KOPT-K1 (cell line): ENCODE measurements at regions not wholly inside any gene's neighbourhood (a gene's known extent, or its start where the extent isn't known, plus 50 kb on each side); places are given as distances from the start of the nearest gene placed in this dataset.
"Not testable (repeated sequence)": the region's sequence is repeated elsewhere in the genome, so short reads cannot be mapped to it uniquely, and the experiment has no call there.

Experiments
- H3K27ac ChIP-seq: fragments of 200-600 bp; sonication (generic); 2 replicates; pipeline ENCODE4 v1.5.1; 2016; ENCODE audit warnings: antibody characterized with exemption, mild to moderate bottlenecking, low read depth, low read length; ENCODE audit not compliant: poor library complexity, severe bottlenecking
- H3K36me3 ChIP-seq: fragments of 200-600 bp; sonication (generic); 2 replicates; pipeline ENCODE4 v1.5.1; 2017; ENCODE audit warnings: antibody characterized with exemption, mild to moderate bottlenecking, low read length, moderate library complexity; ENCODE audit not compliant: insufficient read depth
- H3K9me3 ChIP-seq: fragments of 200-600 bp; sonication (generic); 2 replicates; pipeline ENCODE4 v1.5.1; 2017; ENCODE audit warnings: antibody characterized with exemption, low read length, mild to moderate bottlenecking; ENCODE audit not compliant: insufficient read depth, poor library complexity, severe bottlenecking

DNA sequence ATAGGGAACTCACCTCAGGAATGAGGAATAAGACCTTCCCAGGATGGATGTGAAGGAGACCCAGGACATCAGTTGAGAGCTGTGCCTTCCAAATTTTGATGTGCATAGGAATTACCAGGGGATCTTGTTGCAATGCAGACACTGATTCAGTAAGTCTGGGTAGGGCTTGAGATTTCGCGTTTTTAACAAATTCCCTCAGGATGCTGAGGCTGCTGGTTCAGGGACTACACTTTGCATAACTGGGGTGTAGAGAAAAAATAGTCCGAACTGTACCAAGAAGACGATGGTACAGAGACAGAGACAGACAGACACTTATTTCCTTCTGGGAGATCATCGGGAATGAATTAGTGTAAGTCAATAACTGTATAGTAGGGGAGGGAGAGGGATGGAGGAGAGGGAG, 82.3 kb upstream of the FREM1 start:
- Histone ChIP-seq H3K36me3 (no peaks in the 10 kb centered on the region), H3K27ac (peak overlapping the region; percentile 87), H3K9me3 (no peaks in the 10 kb centered on the region)

DNA sequence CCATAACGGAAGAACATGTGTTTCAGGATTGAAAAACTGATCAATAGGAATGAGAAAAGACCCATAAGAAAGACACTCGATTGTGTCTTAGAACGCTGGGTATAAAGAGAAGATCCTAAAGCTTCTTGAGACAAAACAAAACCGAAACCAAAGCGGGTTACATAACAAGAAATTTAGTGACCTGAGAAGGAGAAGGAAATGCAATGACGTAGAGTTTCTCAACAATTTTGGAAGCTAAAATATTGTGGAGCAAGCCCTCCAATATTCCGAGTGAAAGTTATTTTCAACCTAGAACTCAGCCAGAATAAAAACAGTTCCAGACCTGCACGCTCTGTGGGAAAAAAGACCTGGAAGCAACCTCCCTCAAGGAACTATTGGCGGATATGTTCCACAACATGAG, 81.9 kb upstream of the FREM1 start:
- no peaks in the 10 kb centered on the region for H3K36me3 ChIP-seq
- peak overlapping the region; percentile 87 for H3K27ac ChIP-seq

DNA sequence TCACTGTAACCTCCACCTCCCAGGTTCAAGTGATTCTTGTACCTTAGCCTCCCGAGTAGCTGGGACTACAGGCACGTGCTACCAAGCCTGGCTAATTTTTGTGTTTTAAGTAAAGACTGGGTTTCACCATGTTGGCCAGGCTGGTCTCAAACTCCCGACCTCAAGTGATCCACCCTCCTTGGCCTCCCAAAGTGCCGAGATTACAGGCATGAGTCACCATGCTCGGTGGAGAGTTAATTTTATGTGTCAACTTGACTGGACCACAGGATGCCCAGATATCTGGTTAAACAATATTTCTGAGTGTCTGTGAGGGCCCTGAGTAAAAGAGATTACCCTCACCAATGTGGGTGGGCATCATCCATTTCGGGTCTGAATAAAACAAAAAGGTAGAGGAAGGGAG, 80.4 kb upstream of the FREM1 start:
- not testable (repeated sequence) for H3K27ac ChIP-seq, H3K9me3 ChIP-seq, H3K36me3 ChIP-seq

More for the DNA sequence above, 81.9 kb upstream of the FREM1 start:
- H3K9me3 ChIP-seq = no peaks in the 10 kb centered on the region

DNA sequence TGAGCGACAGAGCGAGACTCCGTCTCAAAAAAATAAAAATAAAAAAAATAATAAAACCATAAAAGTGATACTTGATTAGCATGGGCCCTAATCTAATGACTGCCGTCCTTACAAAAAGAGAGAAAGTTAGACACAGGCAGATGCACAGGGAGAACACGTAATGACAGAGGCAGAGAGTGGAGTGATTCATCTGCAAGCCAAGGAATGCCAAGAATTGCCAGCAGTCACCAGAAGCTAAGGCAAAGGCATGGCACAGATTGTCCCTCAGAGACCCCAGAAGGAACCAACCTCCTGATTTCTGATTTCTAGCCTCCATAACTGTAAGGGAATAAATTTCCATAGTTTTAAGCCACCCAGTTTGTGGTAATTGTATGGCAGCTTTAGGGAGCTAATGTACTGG, 79.6 kb upstream of the FREM1 start:
- Histone ChIP-seq H3K27ac (no peak overlapping the region), H3K9me3 (no peaks in the 10 kb centered on the region), H3K36me3 (no peaks in the 10 kb centered on the region)

DNA sequence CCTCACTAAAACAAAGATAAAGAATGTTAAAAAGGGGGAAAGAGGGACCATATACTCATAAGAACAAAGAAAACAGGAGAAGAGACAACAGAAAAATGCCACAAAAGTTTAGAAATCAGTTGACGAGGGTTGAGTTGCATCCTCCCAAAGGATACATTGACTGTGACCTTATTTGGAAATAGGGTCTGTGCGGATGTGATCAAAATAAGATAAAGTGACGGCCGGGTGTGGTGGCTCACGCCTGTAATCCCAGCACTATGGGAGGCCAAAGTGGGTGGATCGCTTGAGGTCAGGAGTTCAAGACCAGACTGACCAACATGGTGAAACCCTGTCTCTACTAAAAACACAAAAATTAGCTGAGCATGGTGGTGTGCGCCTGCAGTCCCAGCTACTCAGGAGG, 79.1 kb upstream of the FREM1 start:
- not testable (repeated sequence) for H3K9me3 ChIP-seq, H3K27ac ChIP-seq, H3K36me3 ChIP-seq

DNA sequence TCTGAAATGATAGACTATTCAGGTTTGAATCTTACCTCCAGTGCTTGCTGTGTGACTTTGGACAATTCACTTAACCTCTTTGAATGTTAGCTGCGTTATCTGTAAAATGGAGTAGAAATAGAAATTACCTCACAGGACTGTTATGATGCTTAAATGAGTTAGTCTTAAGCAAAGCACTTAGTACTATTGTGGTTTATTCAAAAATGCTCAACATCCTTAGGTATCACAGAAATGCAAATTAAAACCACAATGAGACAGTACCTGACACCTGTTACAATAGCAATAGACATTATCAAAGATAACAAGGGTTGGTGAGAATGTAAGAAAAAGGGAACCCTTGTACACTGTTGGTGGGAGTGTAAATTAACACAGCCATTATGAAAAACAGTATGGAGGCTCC, 77.6 kb upstream of the FREM1 start:
- Histone ChIP-seq H3K27ac (no peak overlapping the region), H3K9me3 (no peaks in the 10 kb centered on the region), H3K36me3 (no peaks in the 10 kb centered on the region)

DNA sequence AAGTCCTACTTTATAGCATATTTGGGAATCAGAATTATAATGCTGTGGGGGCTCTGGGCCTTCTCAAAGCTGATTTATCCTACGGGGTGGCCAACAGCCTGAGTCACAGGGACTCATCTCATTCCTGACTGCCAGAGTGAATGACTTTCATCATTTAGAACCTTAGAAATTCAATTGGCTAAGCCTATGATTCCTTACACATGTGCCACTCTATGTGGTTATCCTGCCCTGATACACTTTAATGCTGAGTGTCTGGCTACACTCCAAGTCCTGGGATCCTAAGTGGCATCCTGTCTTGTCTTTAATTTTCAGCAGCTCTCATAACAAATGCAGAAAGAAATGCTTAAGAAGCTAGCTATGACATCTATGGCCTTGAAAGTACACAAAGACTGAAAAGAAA, 75.2 kb upstream of the FREM1 start:
- H3K27ac ChIP-seq = no peak overlapping the region
- H3K9me3 ChIP-seq = no peaks in the 10 kb centered on the region
- no peaks in the 10 kb centered on the region for H3K36me3 ChIP-seq

DNA sequence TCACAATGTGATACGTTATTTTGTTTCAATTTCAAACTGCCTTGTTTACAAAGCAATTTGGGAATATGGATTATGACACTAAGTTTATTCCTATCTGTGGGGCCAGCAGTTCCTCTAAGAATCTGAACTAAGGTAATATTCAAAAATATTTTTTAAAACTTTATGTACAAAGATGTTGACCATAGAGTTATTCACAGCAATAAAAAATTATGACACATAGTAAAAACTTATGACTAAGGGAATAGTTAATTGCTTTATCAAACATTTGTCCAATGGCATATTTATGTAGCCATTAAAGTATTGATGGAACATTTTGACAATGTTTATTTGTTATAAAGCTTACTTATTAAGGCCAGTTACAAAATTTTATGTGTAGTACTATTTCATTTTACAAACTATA, 73.4 kb upstream of the FREM1 start:
- H3K9me3 ChIP-seq = no peaks in the 10 kb centered on the region

DNA sequence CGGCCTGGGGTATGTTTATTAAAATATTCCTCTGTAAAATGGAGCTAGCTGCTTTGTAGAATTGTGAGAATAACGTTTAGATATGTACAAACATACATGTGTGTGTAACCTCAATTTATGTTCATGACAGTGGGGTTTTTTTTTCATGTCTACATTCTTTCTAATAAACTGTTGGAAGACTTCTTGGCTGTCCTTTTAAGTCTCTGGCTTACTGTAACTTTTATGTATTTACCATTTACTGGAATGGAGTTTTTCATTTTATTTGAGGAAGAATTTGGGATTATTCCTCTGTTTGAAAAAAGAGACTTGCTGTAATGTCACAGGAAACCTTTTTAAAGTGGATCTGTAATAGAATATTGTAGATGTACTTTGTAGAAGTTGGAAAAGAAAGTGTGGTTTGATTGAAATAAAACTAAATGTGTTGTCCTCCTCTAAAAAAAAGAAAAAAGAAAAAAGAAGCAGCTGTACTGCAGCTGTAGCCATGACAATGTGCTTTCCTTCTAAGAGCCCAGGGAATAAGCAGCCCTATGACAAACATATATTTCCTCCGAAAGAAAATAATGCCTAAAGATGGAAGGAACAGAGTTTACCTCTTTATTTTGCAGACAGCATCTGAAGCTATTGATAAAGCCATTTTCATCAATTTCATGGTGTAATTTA, 71.2 kb upstream of the FREM1 start:
- no peaks in the 10 kb centered on the region for H3K36me3 ChIP-seq
- no peak overlapping the region for H3K27ac ChIP-seq

More for the DNA sequence above, 73.4 kb upstream of the FREM1 start:
- Histone ChIP-seq H3K36me3 (no peaks in the 10 kb centered on the region), H3K27ac (no peak overlapping the region)

DNA sequence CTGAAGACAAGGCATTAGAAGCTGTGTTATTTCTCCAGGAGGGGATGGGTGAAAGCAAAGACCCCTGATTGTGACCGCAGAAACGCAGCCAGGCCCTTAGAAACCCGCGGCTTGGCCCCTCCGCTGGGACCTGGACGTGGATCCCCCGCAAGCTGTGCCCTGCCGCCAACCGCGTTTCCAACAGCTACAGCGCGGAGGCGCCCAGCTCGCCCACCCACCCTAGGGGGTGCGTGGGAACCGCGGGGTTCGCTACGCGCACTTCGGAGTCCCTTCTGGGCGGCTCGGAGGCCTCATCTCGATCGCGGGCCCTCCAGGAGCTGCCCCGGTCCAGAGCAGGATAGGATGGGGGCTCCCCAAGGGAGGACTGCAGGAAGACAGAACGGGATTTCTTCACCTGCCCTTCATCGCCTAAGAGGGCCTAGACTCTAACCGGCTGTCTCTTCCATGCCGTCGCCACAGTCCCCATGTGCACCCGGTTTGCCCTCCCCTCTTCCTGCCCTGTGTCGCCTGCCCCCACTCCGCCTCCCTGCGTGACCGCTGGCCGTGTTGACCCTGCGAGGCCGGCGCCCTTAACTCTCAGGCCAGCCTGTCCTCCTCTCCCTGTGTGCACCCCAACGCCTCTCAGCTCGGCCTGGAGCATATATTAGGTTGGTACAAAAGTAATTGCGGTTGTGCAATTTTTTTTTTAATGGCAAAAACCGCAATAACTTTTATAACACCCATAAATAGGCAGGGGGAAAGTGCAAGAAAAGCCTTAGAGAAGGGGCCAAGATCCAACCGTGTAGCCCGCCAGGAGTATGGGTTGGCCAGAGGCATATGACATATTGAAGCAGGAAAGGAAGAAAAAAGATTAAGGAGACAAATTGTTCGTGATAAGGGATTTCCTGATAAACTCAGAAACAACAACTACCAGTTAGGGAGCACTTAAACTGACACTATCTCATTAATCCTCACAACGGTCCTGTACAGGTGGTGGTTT, 68.1 kb upstream of the FREM1 start:
- Histone ChIP-seq H3K36me3 (no peaks in the 10 kb centered on the region), H3K9me3 (no peaks in the 10 kb centered on the region), H3K27ac (no peak overlapping the region)

More for the DNA sequence above, 71.2 kb upstream of the FREM1 start:
- H3K9me3 ChIP-seq = no peaks in the 10 kb centered on the region

DNA sequence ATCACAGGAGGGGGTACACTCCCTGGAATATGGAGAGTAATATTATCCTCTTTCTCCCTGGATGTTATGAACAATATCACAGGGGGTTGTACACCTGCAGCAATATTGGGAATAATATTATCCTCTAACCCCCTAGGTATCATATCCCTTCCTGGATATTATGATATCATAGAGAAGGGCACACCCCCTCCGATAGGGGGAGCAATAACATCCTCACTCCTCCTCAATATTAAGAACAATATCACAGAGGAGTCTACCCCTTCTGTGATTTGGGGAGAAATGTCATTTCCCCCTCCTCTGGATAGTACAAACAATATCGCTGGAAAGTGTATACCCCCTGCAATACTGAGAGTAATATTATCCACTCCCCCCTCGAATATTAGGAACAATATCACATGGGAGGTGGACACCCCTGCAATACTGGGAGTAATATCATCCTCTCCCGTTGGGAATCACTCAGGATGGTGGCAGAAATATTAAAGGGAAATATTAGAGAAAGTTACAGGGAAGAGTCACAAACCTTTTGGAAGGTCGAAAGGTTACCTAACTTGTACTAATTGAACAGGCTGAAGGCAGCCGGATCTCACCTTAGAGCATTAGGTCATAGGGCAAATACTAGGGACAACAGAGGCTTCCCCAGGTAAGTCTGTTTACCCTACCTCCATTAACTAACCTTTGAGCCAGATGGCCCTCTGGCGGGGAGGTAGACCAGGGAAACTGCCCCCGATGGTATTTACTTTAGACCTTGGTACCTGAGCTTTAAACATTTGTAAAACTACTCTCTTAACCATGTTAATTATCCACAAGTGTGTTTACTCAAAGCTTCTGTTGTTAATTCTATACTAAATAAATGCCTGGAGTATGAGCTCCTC, 57.5 kb upstream of the FREM1 start:
- Histone ChIP-seq H3K27ac (no peak overlapping the region), H3K9me3 (no peaks in the 10 kb centered on the region)

DNA sequence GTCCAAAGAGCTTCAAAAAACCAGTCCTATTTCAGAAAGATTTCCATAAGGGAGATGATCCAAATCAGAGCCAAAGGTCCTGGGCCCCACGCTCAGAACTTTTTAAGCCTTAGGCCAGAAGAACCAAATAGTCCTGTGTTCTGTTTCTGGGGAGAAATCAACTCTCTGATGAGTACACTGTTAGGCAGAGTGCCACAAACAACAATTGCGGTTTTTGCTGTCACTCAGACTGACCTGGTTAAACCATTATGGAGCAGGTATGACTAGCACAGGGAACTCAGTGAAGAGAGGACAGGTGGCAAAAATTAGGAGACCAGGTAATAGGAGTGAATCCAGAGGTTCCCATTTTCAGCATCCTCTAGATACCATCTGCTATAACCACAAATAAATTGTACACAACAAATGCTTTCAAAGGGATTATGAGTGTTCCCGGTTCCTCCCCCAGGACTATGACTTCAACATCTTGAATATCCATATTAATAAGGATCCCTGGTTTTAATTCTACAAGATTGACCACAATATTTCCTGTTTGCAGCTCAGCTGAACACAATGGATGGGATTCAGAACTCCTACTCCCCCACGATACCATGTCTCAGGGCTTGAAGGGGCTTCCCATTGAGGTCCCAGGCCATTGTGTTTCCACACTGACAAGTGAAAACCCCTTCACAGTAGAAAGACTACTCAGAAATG, 52.1 kb upstream of the FREM1 start:
- Histone ChIP-seq H3K36me3 (no peaks in the 10 kb centered on the region), H3K9me3 (no peaks in the 10 kb centered on the region), H3K27ac (peak overlapping the region; percentile 48)

More for the DNA sequence above, 57.5 kb upstream of the FREM1 start:
- no peaks in the 10 kb centered on the region for H3K36me3 ChIP-seq

DNA sequence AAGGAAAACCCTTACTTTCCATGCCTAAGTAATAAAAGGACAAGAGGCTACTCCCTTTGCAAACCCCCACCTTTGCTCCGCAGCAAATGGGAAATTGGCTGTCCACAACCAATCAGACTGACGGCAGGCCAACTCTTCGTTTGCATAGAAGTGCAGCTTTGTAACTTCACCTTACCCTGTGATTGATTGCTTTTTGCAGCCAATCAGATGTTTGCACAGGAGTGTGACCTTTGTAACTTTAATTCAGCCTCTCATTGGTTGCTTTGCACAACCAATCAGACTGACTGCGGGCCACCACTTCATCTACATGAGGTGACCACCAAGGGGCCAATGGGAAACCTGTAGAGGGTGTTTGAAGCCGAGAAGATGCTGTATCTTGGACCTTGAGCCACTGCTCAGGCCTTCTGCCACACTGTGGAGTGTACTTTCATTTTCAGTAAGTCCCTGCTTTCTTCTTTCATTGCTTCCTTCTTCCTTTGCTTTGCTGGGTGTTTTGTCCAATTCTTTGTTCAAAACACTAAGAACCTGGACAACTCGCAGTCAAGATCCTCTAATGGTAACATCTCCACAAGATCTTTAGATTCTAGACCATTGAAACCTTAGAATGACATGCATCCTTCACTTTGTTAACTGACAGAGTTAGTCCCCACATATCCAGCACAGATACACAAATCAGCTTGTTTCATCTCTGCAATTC, 51.3 kb upstream of the FREM1 start:
- no peaks in the 10 kb centered on the region for H3K9me3 ChIP-seq
- H3K36me3 ChIP-seq = no peaks in the 10 kb centered on the region
- H3K27ac ChIP-seq = peak overlapping the region; percentile 48

DNA sequence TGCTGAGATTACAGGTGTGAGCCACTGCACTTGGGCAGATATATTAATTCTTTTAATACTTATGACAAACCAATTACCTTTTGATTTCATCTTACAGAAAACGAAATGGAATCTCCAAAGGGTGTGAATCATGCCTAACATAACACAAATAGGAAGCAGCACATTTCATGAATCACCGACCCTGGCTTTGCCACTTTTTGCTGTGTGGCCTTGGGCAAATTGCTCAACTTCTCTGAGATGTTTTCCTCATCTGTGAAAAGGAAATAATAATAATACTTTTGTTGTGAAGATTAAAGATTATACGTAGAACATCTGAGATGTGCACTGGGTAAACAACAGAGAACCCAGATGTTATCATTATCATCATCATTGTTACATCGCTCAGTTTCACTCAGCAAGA, 50.7 kb upstream of the FREM1 start:
- H3K36me3 ChIP-seq = no peaks in the 10 kb centered on the region
- H3K27ac ChIP-seq = no peak overlapping the region
- no peaks in the 10 kb centered on the region for H3K9me3 ChIP-seq
